GM23338 (cell line): ENCODE measurements at regions not wholly inside any gene's neighbourhood (a gene's known extent, or its start where the extent isn't known, plus 50 kb on each side); places are given as distances from the start of the nearest gene placed in this dataset.

Experiments
- CREB1 ChIP-seq: fragments of 250-450 bp; sonication (Bioruptor Pico); IDR thresholded peaks from 2 replicates; pipeline ENCODE4 v1.5.0; 2020; ENCODE audit warnings: low read depth, mild to moderate bottlenecking, moderate library complexity
- EZH2 ChIP-seq: fragments of 200-600 bp; sonication (generic); IDR thresholded peaks from one replicate; pipeline ENCODE4 v1.8.0; 2017; ENCODE audit warnings: antibody characterized with exemption, mild to moderate bottlenecking, low read depth; ENCODE audit not compliant: unreplicated experiment
- EZH2phosphoT487 ChIP-seq: fragments of 200-600 bp; sonication (generic); IDR thresholded peaks from one replicate; pipeline ENCODE4 v1.8.1; 2018; ENCODE audit warnings: antibody characterized with exemption; ENCODE audit not compliant: unreplicated experiment
- JUNB ChIP-seq: IDR thresholded peaks from one replicate; pipeline ENCODE4 v1.6.1; 2016; ENCODE audit warnings: antibody characterized with exemption; ENCODE audit not compliant: unreplicated experiment
- NANOG ChIP-seq: IDR thresholded peaks from 2 replicates; pipeline ENCODE4 v1.6.1; 2016; ENCODE audit warnings: antibody characterized with exemption, borderline replicate concordance
- POLR2AphosphoS5 ChIP-seq: IDR thresholded peaks from 2 replicates; pipeline ENCODE4 v1.6.1; 2016; ENCODE audit warnings: antibody characterized with exemption, low read depth
- ZNF114 ChIP-seq: fragments of 250-450 bp; sonication (Bioruptor Pico); IDR thresholded peaks from 2 replicates; pipeline ENCODE4 v1.5.0; 2020; ENCODE audit warnings: mild to moderate bottlenecking, moderate library complexity
- ZNF331 ChIP-seq: fragments of 250-450 bp; sonication (Bioruptor Pico); IDR thresholded peaks from 2 replicates; pipeline ENCODE4 v1.5.0; 2020; ENCODE audit warnings: low read depth, mild to moderate bottlenecking, moderate library complexity
- TF ChIP-seq, protein P1 (sequence below): fragments of 250-450 bp; sonication (Bioruptor Pico); IDR thresholded peaks from 2 replicates; pipeline ENCODE4 v1.5.0; 2020; ENCODE audit warnings: mild to moderate bottlenecking, moderate library complexity
- TF ChIP-seq, protein P2 (sequence below): IDR thresholded peaks from one replicate; pipeline ENCODE4 v1.6.1; 2018; ENCODE audit warnings: antibody characterized with exemption; ENCODE audit not compliant: unreplicated experiment

DNA sequence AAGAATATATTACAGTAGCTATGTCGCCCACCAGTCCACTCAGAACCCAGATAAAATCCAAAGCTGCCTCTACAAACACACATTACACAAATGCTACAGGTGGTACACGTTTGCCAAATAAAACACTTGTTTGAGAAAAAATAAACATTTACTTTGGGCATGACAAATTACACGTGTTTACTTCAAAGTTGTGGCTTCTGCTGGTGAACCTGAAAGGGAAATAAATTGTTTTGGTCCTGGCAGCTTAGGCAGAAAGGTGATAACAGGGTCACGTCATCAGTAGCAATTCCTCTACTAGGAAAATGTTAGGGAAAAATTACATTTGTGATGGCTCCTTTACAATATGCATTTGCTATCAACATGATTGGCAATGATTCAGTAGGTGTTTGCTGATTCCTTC lies 497.3 kb upstream of the WWC1 start (continued):
- TF ChIP-seq, protein P1, sequence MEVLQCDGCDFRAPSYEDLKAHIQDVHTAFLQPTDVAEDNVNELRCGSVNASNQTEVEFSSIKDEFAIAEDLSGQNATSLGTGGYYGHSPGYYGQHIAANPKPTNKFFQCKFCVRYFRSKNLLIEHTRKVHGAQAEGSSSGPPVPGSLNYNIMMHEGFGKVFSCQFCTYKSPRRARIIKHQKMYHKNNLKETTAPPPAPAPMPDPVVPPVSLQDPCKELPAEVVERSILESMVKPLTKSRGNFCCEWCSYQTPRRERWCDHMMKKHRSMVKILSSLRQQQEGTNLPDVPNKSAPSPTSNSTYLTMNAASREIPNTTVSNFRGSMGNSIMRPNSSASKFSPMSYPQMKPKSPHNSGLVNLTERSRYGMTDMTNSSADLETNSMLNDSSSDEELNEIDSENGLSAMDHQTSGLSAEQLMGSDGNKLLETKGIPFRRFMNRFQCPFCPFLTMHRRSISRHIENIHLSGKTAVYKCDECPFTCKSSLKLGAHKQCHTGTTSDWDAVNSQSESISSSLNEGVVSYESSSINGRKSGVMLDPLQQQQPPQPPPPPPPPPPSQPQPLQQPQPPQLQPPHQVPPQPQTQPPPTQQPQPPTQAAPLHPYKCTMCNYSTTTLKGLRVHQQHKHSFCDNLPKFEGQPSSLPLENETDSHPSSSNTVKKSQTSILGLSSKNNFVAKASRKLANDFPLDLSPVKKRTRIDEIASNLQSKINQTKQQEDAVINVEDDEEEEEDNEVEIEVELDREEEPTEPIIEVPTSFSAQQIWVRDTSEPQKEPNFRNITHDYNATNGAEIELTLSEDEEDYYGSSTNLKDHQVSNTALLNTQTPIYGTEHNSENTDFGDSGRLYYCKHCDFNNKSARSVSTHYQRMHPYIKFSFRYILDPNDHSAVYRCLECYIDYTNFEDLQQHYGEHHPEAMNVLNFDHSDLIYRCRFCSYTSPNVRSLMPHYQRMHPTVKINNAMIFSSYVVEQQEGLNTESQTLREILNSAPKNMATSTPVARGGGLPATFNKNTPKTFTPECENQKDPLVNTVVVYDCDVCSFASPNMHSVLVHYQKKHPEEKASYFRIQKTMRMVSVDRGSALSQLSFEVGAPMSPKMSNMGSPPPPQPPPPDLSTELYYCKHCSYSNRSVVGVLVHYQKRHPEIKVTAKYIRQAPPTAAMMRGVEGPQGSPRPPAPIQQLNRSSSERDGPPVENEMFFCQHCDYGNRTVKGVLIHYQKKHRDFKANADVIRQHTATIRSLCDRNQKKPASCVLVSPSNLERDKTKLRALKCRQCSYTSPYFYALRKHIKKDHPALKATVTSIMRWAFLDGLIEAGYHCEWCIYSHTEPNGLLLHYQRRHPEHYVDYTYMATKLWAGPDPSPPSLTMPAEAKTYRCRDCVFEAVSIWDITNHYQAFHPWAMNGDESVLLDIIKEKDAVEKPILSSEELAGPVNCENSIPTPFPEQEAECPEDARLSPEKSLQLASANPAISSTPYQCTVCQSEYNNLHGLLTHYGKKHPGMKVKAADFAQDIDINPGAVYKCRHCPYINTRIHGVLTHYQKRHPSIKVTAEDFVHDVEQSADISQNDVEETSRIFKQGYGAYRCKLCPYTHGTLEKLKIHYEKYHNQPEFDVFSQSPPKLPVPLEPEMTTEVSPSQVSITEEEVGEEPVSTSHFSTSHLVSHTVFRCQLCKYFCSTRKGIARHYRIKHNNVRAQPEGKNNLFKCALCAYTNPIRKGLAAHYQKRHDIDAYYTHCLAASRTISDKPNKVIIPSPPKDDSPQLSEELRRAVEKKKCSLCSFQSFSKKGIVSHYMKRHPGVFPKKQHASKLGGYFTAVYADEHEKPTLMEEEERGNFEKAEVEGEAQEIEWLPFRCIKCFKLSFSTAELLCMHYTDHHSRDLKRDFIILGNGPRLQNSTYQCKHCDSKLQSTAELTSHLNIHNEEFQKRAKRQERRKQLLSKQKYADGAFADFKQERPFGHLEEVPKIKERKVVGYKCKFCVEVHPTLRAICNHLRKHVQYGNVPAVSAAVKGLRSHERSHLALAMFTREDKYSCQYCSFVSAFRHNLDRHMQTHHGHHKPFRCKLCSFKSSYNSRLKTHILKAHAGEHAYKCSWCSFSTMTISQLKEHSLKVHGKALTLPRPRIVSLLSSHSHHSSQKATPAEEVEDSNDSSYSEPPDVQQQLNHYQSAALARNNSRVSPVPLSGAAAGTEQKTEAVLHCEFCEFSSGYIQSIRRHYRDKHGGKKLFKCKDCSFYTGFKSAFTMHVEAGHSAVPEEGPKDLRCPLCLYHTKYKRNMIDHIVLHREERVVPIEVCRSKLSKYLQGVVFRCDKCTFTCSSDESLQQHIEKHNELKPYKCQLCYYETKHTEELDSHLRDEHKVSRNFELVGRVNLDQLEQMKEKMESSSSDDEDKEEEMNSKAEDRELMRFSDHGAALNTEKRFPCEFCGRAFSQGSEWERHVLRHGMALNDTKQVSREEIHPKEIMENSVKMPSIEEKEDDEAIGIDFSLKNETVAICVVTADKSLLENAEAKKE (CRISPR knock-in tag), result no peak
- TF ChIP-seq EZH2phosphoT487, result no peak
- no peak for TF ChIP-seq ZNF114
- no peak for TF ChIP-seq EZH2
- TF ChIP-seq, protein P2, sequence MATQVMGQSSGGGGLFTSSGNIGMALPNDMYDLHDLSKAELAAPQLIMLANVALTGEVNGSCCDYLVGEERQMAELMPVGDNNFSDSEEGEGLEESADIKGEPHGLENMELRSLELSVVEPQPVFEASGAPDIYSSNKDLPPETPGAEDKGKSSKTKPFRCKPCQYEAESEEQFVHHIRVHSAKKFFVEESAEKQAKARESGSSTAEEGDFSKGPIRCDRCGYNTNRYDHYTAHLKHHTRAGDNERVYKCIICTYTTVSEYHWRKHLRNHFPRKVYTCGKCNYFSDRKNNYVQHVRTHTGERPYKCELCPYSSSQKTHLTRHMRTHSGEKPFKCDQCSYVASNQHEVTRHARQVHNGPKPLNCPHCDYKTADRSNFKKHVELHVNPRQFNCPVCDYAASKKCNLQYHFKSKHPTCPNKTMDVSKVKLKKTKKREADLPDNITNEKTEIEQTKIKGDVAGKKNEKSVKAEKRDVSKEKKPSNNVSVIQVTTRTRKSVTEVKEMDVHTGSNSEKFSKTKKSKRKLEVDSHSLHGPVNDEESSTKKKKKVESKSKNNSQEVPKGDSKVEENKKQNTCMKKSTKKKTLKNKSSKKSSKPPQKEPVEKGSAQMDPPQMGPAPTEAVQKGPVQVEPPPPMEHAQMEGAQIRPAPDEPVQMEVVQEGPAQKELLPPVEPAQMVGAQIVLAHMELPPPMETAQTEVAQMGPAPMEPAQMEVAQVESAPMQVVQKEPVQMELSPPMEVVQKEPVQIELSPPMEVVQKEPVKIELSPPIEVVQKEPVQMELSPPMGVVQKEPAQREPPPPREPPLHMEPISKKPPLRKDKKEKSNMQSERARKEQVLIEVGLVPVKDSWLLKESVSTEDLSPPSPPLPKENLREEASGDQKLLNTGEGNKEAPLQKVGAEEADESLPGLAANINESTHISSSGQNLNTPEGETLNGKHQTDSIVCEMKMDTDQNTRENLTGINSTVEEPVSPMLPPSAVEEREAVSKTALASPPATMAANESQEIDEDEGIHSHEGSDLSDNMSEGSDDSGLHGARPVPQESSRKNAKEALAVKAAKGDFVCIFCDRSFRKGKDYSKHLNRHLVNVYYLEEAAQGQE, result no peak
- TF ChIP-seq CREB1 (CRISPR knock-in tag), result no peak
- no peak for TF ChIP-seq ZNF331 (CRISPR knock-in tag)
- TF ChIP-seq NANOG, result no peak
- no peak for TF ChIP-seq JUNB
- no peak for TF ChIP-seq POLR2AphosphoS5
